ENCODE measurements at regions not wholly inside any gene's neighbourhood (a gene's known extent, or its start where the extent isn't known, plus 50 kb on each side); places are given as distances from the start of the nearest gene placed in this dataset.

DNA sequence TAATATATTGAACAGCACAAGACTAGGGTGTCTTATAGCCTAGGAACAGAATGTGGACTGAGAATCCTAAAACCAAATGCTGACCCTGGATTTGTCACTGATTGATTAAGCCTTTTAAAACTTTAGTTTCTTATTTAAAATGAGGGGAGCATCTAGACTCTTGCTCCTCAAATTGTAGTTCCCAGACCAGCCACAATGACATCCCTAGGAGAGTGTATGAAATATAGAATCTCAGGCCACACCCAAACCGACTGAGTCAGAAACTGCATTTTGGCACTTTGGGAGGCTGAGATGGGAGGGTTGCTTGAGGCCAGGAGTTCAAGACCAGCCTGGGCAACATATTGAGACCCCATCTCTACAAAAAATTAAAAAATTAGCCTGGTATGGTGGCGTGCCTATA is 287.8 kb upstream of the UMPS start:
- no peaks in the 10 kb centered on the region for H3K4me1 ChIP-seq (ENCODE audit: control insufficient read depth, insufficient read depth, low read length)
- ATAC-seq (no peak), DNase-seq (no peak)
- H3K9me3 Mint-ChIP-seq: no peaks in the 10 kb centered on the region
- intact Hi-C loops (cut with micrococcal nuclease): no loop called here
- peaks cover 5 to 10% of the 10 kb centered on the region in 2 donors for H3K27me3 Mint-ChIP-seq (ENCODE audit: low read depth in 2 of 2)
- H3K27ac ChIP-seq (ENCODE audit: low read length): no peak overlapping the region
- no peaks in the 10 kb centered on the region for H3K36me3 Mint-ChIP-seq
- no peak overlapping the region for H3K4me3 Mint-ChIP-seq
- WGBS (ENCODE audit: insufficient coverage): 75% methylated on average over 1 of the region's 2 CpGs
- TF ChIP-seq, protein P1, sequence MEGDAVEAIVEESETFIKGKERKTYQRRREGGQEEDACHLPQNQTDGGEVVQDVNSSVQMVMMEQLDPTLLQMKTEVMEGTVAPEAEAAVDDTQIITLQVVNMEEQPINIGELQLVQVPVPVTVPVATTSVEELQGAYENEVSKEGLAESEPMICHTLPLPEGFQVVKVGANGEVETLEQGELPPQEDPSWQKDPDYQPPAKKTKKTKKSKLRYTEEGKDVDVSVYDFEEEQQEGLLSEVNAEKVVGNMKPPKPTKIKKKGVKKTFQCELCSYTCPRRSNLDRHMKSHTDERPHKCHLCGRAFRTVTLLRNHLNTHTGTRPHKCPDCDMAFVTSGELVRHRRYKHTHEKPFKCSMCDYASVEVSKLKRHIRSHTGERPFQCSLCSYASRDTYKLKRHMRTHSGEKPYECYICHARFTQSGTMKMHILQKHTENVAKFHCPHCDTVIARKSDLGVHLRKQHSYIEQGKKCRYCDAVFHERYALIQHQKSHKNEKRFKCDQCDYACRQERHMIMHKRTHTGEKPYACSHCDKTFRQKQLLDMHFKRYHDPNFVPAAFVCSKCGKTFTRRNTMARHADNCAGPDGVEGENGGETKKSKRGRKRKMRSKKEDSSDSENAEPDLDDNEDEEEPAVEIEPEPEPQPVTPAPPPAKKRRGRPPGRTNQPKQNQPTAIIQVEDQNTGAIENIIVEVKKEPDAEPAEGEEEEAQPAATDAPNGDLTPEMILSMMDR (IDR thresholded peaks at IDR 0.05): no peak
- no peaks in the 10 kb centered on the region for H3K9me3 ChIP-seq (ENCODE audit: control insufficient read depth, insufficient read depth, low read length)
- no peaks in the 10 kb centered on the region for H3K36me3 ChIP-seq (ENCODE audit: control insufficient read depth, insufficient read depth, low read length)
- H3K4me3 ChIP-seq (ENCODE audit: low read length): no peak overlapping the region
- no peaks in the 10 kb centered on the region for H3K27me3 ChIP-seq (ENCODE audit: control insufficient read depth, insufficient read depth, low read length)
- no peaks in the 10 kb centered on the region for H3K4me1 Mint-ChIP-seq
- no peak overlapping the region for H3K27ac Mint-ChIP-seq

DNA sequence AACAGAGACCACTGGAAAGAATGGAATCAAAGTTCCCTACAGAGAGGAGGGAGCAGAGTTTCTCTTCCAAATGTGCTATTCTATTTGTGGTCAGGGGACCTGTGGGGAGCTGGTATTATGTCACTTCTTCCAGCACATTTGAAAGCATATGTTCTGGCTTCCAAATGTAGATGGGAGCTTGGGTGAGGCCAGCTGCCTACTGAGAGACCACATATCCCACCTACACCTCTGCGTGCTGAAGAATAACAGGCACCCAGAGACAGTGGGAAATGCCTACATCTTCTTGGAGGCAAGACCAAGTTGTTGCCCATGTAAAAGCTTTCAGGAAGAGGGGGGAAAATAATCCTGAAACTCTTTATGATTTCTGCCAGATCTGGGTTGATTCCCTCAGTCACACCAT is 286.8 kb upstream of the UMPS start:
- H3K9me3 ChIP-seq (ENCODE audit: control insufficient read depth, insufficient read depth, low read length): no peaks in the 10 kb centered on the region
- WGBS (ENCODE audit: insufficient coverage): no CpG with 5 or more reads among the region's 1 CpG
- peaks cover 9 to 20% of the 10 kb centered on the region in 2 donors for H3K27me3 Mint-ChIP-seq (ENCODE audit: low read depth in 2 of 2)
- DNase-seq: no peak
- H3K9me3 Mint-ChIP-seq: no peaks in the 10 kb centered on the region
- H3K27ac ChIP-seq (ENCODE audit: low read length): no peak overlapping the region
- intact Hi-C loops (cut with micrococcal nuclease): no loop called here
- no peaks in the 10 kb centered on the region for H3K36me3 ChIP-seq (ENCODE audit: control insufficient read depth, insufficient read depth, low read length)
- H3K4me3 ChIP-seq (ENCODE audit: low read length): no peak overlapping the region
- ATAC-seq: no peak
- no peaks in the 10 kb centered on the region for H3K36me3 Mint-ChIP-seq
- H3K27me3 ChIP-seq (ENCODE audit: control insufficient read depth, insufficient read depth, low read length): no peaks in the 10 kb centered on the region
- TF ChIP-seq, protein P1 (IDR thresholded peaks at IDR 0.05): no peak
- H3K27ac Mint-ChIP-seq: no peak overlapping the region
- H3K4me1 ChIP-seq (ENCODE audit: control insufficient read depth, insufficient read depth, low read length): no peaks in the 10 kb centered on the region
- H3K4me3 Mint-ChIP-seq: no peak overlapping the region
- no peaks in the 10 kb centered on the region for H3K4me1 Mint-ChIP-seq

DNA sequence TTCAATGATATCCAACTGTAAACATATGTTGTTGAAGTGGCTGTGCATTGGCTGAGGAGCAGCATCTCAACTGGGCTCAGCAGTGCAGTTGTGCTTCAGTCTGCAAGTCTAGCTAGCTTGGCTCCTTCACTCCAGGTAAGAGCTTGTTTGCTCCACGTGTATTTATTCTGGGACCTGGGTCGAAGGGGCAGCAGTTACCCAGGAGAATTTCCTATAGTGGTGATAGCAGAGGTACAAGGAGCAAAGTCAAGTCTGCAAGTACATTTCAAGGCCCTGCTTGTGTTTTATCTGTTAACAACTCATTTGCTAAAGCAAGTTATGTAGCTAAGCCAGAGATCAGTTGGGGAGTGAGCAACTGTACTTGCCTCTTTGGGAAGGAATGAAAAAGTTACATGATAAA is 286.2 kb upstream of the UMPS start:
- H3K4me3 Mint-ChIP-seq: no peak overlapping the region
- no peak for ATAC-seq
- no peaks in the 10 kb centered on the region for H3K36me3 ChIP-seq (ENCODE audit: control insufficient read depth, insufficient read depth, low read length)
- no peaks in the 10 kb centered on the region for H3K4me1 ChIP-seq (ENCODE audit: control insufficient read depth, insufficient read depth, low read length)
- no peaks in the 10 kb centered on the region for H3K9me3 ChIP-seq (ENCODE audit: control insufficient read depth, insufficient read depth, low read length)
- no peaks in the 10 kb centered on the region for H3K4me1 Mint-ChIP-seq
- no peak for DNase-seq
- TF ChIP-seq, protein P1 (IDR thresholded peaks at IDR 0.05): no peak
- no peaks in the 10 kb centered on the region for H3K9me3 Mint-ChIP-seq
- H3K36me3 Mint-ChIP-seq: no peaks in the 10 kb centered on the region
- intact Hi-C loops (cut with micrococcal nuclease): no loop called here
- no peak overlapping the region for H3K4me3 ChIP-seq (ENCODE audit: low read length)
- no peak overlapping the region for H3K27ac Mint-ChIP-seq
- peaks cover 12 to 26% of the 10 kb centered on the region in 2 donors for H3K27me3 Mint-ChIP-seq (ENCODE audit: low read depth in 2 of 2)
- no peak overlapping the region for H3K27ac ChIP-seq (ENCODE audit: low read length)
- no peaks in the 10 kb centered on the region for H3K27me3 ChIP-seq (ENCODE audit: control insufficient read depth, insufficient read depth, low read length)
- WGBS (ENCODE audit: insufficient coverage): 81% methylated on average over 2 of the region's 2 CpGs

DNA sequence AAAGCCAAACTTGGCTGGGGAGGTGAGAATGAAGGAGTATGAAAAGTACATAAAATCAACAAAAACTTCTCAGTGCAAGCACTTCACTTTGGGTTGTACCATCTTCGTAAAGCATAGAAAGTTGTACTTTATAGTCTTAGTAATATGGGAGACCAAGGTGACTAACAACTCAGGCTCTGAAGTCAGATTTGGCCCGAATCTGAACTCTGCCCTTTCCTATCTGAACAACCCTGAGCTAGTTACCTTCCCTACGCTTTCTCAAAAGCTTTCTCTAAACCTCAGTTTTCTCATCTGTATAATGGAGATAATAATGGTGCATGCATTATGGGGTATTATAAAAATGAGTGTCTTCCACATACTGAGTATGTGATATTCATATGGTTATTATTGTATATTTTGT is 285.4 kb upstream of the UMPS start:
- intact Hi-C loops (cut with micrococcal nuclease): no loop called here
- Histone ChIP-seq H3K4me3 (ENCODE audit: low read length) (no peak overlapping the region), H3K4me1 (ENCODE audit: control insufficient read depth, insufficient read depth, low read length) (no peaks in the 10 kb centered on the region), H3K27ac (ENCODE audit: low read length) (no peak overlapping the region), H3K9me3 (ENCODE audit: control insufficient read depth, insufficient read depth, low read length) (no peaks in the 10 kb centered on the region), H3K27me3 (ENCODE audit: control insufficient read depth, insufficient read depth, low read length) (no peaks in the 10 kb centered on the region), H3K36me3 (ENCODE audit: control insufficient read depth, insufficient read depth, low read length) (no peaks in the 10 kb centered on the region)
- Mint-ChIP-seq H3K9me3 (no peaks in the 10 kb centered on the region), H3K4me3 (no peak overlapping the region), H3K27ac (no peak overlapping the region), H3K36me3 (no peaks in the 10 kb centered on the region), H3K27me3 (ENCODE audit: low read depth in 2 of 2) (peaks cover 12 to 26% of the 10 kb centered on the region in 2 donors), H3K4me1 (no peaks in the 10 kb centered on the region)
- no peak for ATAC-seq
- no peak for DNase-seq
- WGBS (ENCODE audit: insufficient coverage): 50% methylated on average over 1 of the region's 3 CpGs
- TF ChIP-seq, protein P1 (IDR thresholded peaks at IDR 0.05): no peak

Measured in natural killer cell (primary cell).